Stimulated activated CD8-positive, alpha-beta memory T cell treated with anti-CD3 and anti-CD28 coated beads, Interleukin-2, amount 100 ng/mL, for 1 hour (primary cell): ENCODE measurements at regions not wholly inside any gene's neighbourhood (a gene's known extent, or its start where the extent isn't known, plus 50 kb on each side); places are given as distances from the start of the nearest gene placed in this dataset.
"Not testable (repeated sequence)": the region's sequence is repeated elsewhere in the genome, so short reads cannot be mapped to it uniquely, and the experiment has no call there.

Experiments used
- DNase-seq, 2 donors: peaks; one replicate each; pipeline ENCODE4 v3.0.0-alpha.2; 2020; ENCODE audit warnings: low read depth in 2 of 2

DNA sequence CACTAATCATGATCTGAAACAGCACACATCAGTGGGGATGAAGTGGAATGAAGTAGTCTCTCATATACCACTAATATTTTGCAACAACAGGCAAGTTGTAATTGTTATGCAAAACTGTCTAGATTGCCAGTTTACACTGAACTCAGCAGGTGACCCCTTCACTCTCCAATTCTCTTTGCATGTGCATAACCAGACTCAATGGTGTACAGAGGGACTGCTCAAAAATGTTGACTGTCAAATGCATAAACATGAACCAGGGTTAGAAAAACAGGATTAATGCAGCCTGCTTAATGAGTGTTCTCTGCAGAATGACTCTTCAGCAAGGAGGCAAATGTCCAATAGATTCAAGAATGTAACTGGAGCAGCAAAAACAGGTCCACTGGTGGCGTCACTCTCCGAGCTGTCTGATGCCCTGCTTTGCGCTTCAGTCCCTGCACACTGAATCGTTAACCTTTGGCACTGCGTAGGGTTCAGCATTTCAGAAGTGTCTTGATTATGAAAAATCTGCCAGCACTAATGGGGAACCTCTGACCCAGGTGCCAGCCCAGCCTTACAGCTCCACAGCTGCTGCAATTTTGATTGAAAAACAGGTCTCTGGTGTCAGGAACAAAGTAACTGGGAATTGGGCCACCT lies 209.3 kb downstream of the TDRD15 start:
- no peak for DNase-seq

GRCh38 chr2:21333684-21334083 lies 209.9 kb downstream of the TDRD15 start:
- no peak for DNase-seq

DNA sequence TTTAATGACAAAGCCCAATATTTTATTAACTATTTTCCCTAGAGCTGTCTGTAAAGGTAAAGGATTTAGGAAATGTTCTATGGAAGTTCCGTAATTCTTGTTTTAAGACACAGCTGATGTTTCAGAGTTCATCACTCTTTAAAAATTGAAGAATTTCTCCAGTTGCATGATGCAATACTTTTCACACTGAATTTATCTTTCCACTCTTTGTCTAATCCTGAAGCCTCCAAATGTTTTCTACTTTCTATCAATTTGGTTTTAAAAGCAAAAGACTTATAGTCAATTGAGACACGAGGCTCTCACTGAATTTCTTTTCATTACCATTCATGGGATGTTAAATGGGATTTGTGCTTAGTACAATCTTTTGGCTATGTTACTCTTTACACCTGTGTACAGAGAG lies 223.2 kb downstream of the TDRD15 start:
- DNase-seq = no peak

- no peak for DNase-seq
These were observed 230.3 kb downstream of the TDRD15 start for GRCh38 chr2:21353879-21354679.

- DNase-seq = no peak
These were observed 232.5 kb downstream of the TDRD15 start for GRCh38 chr2:21356086-21356856.

- no peak for DNase-seq
These were observed 233.1 kb downstream of the TDRD15 start for GRCh38 chr2:21356857-21357255.

DNA sequence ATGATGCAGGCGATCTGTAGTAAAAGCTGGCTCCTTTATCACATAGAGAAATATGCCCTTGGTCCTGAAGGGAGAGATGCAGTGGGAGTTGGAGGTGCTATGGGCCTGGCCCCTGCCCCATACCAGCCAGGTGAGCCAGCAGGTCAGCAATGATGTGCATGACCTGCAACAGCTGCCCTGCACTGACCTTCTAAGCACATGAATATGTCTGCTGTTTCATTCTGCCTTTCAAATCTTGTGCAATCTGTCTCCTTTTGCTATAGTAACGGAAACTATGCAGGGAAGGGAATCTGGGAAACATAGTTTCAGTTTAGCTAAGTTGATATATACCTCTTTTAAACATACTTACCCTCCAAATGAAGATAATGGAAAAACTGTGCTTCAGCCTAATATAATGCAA lies 235.2 kb downstream of the TDRD15 start:
- no peak for DNase-seq

- DNase-seq = no peak
These were observed 237.6 kb downstream of the TDRD15 start for GRCh38 chr2:21361384-21361783.

GRCh38 chr2:21361957-21362486 lies 238.3 kb downstream of the TDRD15 start:
- DNase-seq = no peak

DNA sequence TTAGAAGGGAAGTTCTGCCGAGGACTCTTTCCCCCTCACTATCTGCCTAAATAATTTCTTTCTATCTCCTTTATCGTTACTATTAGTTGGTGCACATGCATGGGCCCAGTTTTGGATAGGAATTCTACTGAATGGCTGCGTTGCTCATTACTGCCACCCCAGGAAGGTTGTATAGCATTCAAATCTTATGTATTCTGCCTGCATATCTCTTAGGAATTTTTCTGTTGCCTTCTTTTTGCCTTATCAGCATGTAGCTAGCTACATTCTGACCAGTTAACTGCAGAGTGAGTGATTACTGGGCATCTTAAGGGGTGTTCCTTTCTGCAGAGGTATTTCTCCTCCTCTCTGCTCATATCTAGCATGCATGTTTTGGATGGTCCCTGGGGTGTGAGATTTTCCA lies 239.6 kb downstream of the TDRD15 start:
- no peak for DNase-seq

- DNase-seq = no peak
These were observed 243.7 kb downstream of the TDRD15 start for GRCh38 chr2:21367421-21367820.

- no peak for DNase-seq
These were observed 246.0 kb downstream of the TDRD15 start for GRCh38 chr2:21369787-21370186.

GRCh38 chr2:21371499-21372003 lies 247.8 kb downstream of the TDRD15 start:
- no peak for DNase-seq

DNA sequence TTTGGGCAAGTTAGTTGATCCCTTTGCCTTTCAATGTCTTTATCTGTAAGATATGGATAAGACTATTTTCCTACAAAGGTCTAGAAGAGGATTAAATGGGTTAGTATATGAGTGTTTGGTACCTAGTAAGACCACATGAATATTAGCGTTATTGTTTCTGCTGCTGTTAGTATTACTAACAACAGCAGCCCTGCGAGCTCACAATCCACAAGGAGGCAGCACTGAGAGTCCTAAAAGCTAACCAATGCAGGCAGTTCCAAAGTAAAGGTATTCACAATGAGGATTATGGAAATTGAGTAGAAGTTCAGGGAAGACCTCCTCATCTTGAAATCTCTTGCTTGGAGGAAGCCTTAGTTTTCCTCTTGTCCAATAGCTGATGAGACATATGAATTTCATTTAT lies 248.9 kb downstream of the TDRD15 start:
- no peak for DNase-seq

DNA sequence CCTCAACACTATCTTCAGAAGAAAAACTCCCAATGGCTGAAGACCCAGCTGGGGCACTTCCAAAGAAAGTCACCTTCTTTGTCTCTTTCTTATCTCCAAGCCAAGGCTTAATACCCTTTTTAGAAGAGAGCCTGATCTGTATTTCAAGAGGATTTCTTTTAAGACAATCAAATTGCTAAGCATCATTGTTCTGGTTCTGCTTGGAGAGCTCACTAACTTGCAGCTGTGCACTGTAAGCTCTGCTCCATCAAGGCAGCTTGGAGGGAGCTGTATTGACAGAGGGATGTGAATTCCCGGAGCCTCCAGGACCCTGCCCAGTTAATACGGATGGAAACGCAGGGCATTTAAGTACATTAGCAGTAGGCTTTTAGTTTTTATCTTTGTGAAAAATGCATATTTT lies 253.1 kb downstream of the TDRD15 start:
- no peak for DNase-seq

GRCh38 chr2:21379140-21379539 lies 255.4 kb downstream of the TDRD15 start:
- no peak for DNase-seq

DNA sequence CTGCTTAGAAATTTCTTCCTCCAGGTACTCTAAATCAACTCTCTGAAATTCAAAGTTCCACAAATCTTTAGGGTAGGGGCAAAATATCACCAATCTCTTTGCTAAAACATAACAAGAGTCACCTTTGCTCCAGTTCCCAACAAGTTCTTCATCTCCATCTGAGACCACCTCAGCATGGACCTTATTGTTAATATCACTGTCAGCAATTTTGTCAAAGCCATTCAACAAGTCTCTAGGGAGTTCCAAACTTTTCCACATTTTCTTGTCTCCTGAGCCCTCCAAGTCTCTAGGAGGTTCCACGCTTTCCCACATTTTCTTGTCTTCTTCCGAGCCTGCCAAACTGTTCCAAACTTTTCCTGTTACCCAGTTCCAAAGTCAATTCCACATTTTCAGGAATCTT lies 255.9 kb downstream of the TDRD15 start:
- DNase-seq = not testable (repeated sequence)

DNA sequence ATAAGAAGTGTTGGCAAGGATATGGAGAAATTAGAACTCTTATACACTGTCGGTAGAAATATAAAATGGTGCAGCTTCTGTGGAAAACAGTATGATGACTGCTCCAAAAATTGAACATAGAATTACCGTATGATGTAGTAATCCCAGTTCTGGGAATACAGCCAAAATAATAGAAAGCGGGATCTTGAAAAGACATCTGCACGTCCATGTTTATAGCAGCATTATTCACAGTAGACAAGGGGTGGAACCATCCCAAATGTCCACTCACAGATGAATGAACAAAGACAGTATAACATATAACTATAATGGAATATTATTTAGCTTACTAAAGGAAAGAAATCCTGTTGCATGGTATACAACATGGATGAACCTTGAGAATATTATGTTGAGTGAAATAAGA lies 257.7 kb downstream of the TDRD15 start:
- no peak for DNase-seq

DNA sequence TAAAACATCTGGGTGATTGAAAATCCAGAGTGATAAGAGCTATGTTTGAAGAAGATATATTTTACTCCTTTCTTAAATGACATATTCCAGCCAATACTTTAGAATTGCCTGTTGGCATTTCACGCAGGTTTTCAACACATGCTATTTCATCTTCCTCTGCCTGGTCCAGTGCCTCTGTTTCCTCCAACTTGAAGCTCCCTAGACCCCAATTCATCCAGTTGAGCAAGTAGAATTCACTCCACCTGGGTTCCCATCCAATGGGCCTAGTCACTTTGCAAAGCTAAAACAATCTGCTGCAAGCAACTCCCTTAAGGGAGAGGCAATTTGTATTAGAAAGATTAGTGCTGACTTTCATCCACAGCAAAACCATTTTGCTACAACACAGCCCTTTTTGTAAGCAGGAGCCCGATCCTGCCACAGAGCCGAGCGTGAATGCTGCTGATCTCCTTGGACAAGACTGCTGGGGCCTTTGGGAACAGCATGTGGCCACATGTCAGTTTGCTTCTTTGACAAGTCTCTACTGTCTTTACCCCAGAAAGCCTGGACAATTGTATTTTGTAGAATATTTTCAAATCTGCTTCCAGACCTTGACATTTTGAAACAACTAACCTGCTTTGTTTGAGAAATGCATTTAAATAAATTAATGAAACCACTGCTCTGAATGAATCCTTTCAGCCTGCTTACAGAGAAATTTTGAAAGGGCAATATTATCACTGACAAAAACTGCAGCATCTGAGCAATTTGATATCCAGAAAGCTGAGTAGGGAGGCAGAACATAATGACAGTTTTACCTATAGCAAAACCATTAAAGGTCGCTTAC lies 259.1 kb downstream of the TDRD15 start:
- no peak for DNase-seq

- DNase-seq = no peak
These were observed 262.9 kb downstream of the TDRD15 start for GRCh38 chr2:21386666-21387065.

DNA sequence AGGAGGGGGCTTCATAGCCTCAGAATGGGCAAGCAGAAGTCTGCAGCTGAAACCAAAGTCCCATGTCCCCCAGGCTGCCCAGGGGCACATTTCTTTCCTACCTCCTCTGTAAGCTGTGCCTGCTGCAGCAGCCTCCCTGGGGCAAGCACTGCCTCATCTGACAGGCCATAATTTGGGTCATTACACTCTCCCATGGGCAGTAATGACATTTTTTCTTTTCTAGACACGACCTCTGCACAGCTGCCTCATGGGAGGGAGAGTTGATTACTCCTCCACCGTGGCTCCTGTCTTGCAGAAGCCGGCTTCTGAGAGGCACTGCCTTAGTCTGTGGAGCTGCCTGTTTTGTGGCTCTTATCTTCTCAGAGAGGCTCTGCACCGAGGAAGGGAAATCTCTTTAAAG lies 268.9 kb downstream of the TDRD15 start:
- no peak for DNase-seq
